ENCODE measurements at regions not wholly inside any gene's neighbourhood (a gene's known extent, or its start where the extent isn't known, plus 50 kb on each side); places are given as distances from the start of the nearest gene placed in this dataset.

- TF ChIP-seq EP300 (IDR thresholded peaks at IDR 0.05) (no peak), POLR2A (IDR thresholded peaks at IDR 0.05) (no peak)
Measured at GRCh38 chr4:72919464-72919863, 150.1 kb downstream of the COX18 start.
